Stimulated activated CD4-positive, alpha-beta T cell treated with anti-CD3 and anti-CD28 coated beads, TNF-alpha, amount 100 ng/mL, for 24 hours (primary cell): ENCODE measurements at regions not wholly inside any gene's neighbourhood (a gene's known extent, or its start where the extent isn't known, plus 50 kb on each side); places are given as distances from the start of the nearest gene placed in this dataset.

ENCODE experiments used
- DNase-seq, 3 experiments: peaks; one replicate each; pipeline ENCODE4 v3.0.0-alpha.2; 2020; ENCODE audit warnings: low read depth in 3 of 3

- no peak for DNase-seq
Observed at GRCh38 chr3:31247850-31248562, 284.7 kb upstream of the STT3B start.

GRCh38 chr3:31248563-31248992 lies 284.1 kb upstream of the STT3B start:
- DNase-seq: no peak

- no peak for DNase-seq
Observed at GRCh38 chr3:31249545-31249944, 283.2 kb upstream of the STT3B start.

- no peak for DNase-seq
Observed at GRCh38 chr3:31250116-31250777, 282.5 kb upstream of the STT3B start.

GRCh38 chr3:31251083-31251482 lies 281.6 kb upstream of the STT3B start:
- no peak for DNase-seq

GRCh38 chr3:31252216-31253185 lies 280.2 kb upstream of the STT3B start:
- DNase-seq: no peak

- no peak for DNase-seq
Observed at GRCh38 chr3:31253782-31254181, 278.9 kb upstream of the STT3B start.

- DNase-seq: no peak
Observed at GRCh38 chr3:31254483-31254882, 278.2 kb upstream of the STT3B start.

GRCh38 chr3:31255007-31255581 lies 277.6 kb upstream of the STT3B start:
- no peak for DNase-seq

GRCh38 chr3:31262201-31262600 lies 270.5 kb upstream of the STT3B start:
- no peak for DNase-seq

- DNase-seq: no peak
Observed at GRCh38 chr3:31263897-31264296, 268.8 kb upstream of the STT3B start.

- DNase-seq: no peak
Observed at GRCh38 chr3:31265646-31266428, 266.9 kb upstream of the STT3B start.

GRCh38 chr3:31268868-31269267 lies 263.9 kb upstream of the STT3B start:
- DNase-seq: no peak

- no peak for DNase-seq
Observed at GRCh38 chr3:31270010-31270409, 262.7 kb upstream of the STT3B start.

GRCh38 chr3:31274326-31275024 lies 258.2 kb upstream of the STT3B start:
- DNase-seq: no peak

- no peak for DNase-seq
Observed at GRCh38 chr3:31275038-31275572, 257.6 kb upstream of the STT3B start.

GRCh38 chr3:31275583-31275982 lies 257.1 kb upstream of the STT3B start:
- DNase-seq: no peak

- no peak for DNase-seq
Observed at GRCh38 chr3:31277582-31277981, 255.1 kb upstream of the STT3B start.

- DNase-seq: no peak
Observed at GRCh38 chr3:31278532-31278931, 254.2 kb upstream of the STT3B start.

GRCh38 chr3:31284776-31285175 lies 247.9 kb upstream of the STT3B start:
- no peak for DNase-seq
